ENCODE measurements at regions not wholly inside any gene's neighbourhood (a gene's known extent, or its start where the extent isn't known, plus 50 kb on each side); places are given as distances from the start of the nearest gene placed in this dataset.

DNA sequence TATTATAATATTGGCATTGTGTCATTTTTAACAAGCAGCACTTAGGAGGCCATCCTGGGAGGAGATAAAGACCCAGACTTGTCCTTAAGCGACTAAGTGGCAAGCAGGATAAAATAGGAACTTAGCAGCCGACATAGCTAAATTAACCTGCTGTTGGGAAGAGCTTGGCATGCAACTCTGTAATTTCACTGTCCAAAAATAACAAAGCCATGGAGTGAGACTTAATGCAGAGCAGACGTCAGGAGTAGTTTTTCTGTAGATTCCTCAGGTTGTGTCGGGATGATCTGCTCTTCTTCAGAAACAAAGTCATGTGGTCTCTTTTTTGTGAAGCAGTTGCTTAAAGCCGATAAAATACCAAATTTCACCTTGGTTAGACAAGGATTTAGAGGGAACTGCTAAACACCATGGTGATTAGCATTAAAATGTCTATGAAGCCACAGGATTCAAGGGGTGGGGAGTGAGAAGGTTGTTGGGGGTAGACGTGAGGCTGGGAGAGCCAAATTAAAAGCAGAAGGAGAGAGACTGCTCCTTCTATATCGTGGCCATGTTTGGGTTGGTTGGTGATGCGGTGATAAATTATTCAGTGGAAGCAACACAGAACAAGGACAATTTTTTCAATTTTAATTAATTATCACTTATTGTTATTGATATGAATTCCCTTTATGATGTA, 303.0 kb downstream of the CSNK1G3 start:
- TF ChIP-seq, protein P1, sequence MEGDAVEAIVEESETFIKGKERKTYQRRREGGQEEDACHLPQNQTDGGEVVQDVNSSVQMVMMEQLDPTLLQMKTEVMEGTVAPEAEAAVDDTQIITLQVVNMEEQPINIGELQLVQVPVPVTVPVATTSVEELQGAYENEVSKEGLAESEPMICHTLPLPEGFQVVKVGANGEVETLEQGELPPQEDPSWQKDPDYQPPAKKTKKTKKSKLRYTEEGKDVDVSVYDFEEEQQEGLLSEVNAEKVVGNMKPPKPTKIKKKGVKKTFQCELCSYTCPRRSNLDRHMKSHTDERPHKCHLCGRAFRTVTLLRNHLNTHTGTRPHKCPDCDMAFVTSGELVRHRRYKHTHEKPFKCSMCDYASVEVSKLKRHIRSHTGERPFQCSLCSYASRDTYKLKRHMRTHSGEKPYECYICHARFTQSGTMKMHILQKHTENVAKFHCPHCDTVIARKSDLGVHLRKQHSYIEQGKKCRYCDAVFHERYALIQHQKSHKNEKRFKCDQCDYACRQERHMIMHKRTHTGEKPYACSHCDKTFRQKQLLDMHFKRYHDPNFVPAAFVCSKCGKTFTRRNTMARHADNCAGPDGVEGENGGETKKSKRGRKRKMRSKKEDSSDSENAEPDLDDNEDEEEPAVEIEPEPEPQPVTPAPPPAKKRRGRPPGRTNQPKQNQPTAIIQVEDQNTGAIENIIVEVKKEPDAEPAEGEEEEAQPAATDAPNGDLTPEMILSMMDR (IDR thresholded peaks at IDR 0.05), result no peak
- TF ChIP-seq ZFX (IDR thresholded peaks at IDR 0.05; ENCODE audit: borderline replicate concordance), result no peak

All from 22Rv1 (cell line).